ENCODE measurements at regions not wholly inside any gene's neighbourhood (a gene's known extent, or its start where the extent isn't known, plus 50 kb on each side); places are given as distances from the start of the nearest gene placed in this dataset.

- TF ChIP-seq POLR2A (IDR thresholded peaks at IDR 0.05; ENCODE audit: low read length), result no peak
- TF ChIP-seq GATA1 (IDR thresholded peaks at IDR 0.05; ENCODE audit: low read depth, low read length), result no peak
Measured at GRCh38 chr7:80302078-80302477, 167.4 kb downstream of the GNAI1 start.

Measured in erythroblast (primary cell).